Keratinocyte (primary cell): ENCODE measurements at regions not wholly inside any gene's neighbourhood (a gene's known extent, or its start where the extent isn't known, plus 50 kb on each side); places are given as distances from the start of the nearest gene placed in this dataset.

Source experiments
- DNase-seq: peaks from one replicate; pipeline ENCODE4 v3.0.0-alpha.2; 2011; ENCODE audit warnings: low read depth, missing footprints, low spot score
- FAIRE-seq: peaks from 2 replicates; lab custom pipeline; 2011; peaks lifted over from hg19 to GRCh38; lab: Jason Lieb, UNC
- H2AFZ ChIP-seq: 2 replicates; pipeline ENCODE4 v1.6.0; 2012; ENCODE audit warnings: low read length, control low read depth, inconsistent platforms; ENCODE audit not compliant: control insufficient read depth
- H3K27ac ChIP-seq: 2 replicates; pipeline ENCODE4 v1.5.1; 2011; ENCODE audit warnings: low read length; ENCODE audit not compliant: control insufficient read depth, insufficient read depth
- H3K27me3 ChIP-seq: 3 replicates; pipeline ENCODE4 v1.6.0; 2011; ENCODE audit warnings: low read length; ENCODE audit not compliant: control insufficient read depth, insufficient read depth; ENCODE audit errors: extremely low read depth
- H3K36me3 ChIP-seq, 2 experiments: 2 replicates in 1 of 2; 3 replicates in 1 of 2; pipeline ENCODE4 v1.5.1; 2011; ENCODE audit warnings: low read length in 2 of 2, mild to moderate bottlenecking in 1 of 2; ENCODE audit not compliant: control insufficient read depth in 2 of 2, insufficient read depth in 2 of 2; ENCODE audit errors: extremely low read depth in 1 of 2
- H3K4me1 ChIP-seq: 3 replicates; pipeline ENCODE4 v1.5.1; 2011; ENCODE audit warnings: low read length; ENCODE audit not compliant: control insufficient read depth, insufficient read depth; ENCODE audit errors: extremely low read depth
- H3K4me2 ChIP-seq: 3 replicates; pipeline ENCODE4 v1.6.0; 2011; ENCODE audit warnings: low read depth, low read length; ENCODE audit not compliant: control insufficient read depth, insufficient read depth; ENCODE audit errors: extremely low read depth
- H3K4me3 ChIP-seq, 3 experiments: fragments of 200-600 bp in 1 of 3; sonication (generic) in 1 of 3; 2 replicates in 2 of 3; 3 replicates in 1 of 3; pipeline ENCODE4 v1.5.1; 2011 to 2016; ENCODE audit warnings: low read length in 3 of 3, mild to moderate bottlenecking in 3 of 3, control low read depth in 2 of 3, inconsistent platforms in 1 of 3, low read depth in 1 of 3, mixed read lengths in 1 of 3, mixed run types in 1 of 3, moderate library complexity in 1 of 3; ENCODE audit not compliant: control insufficient read depth in 2 of 3, insufficient read depth in 2 of 3; ENCODE audit errors: extremely low read depth in 1 of 3
- H3K79me2 ChIP-seq: 2 replicates; pipeline ENCODE4 v1.6.0; 2012; ENCODE audit warnings: low read length; ENCODE audit not compliant: control insufficient read depth, insufficient read depth
- H3K9ac ChIP-seq: 3 replicates; pipeline ENCODE4 v1.6.0; 2011; ENCODE audit warnings: low read length; ENCODE audit not compliant: control insufficient read depth, insufficient read depth; ENCODE audit errors: extremely low read depth
- H3K9me1 ChIP-seq: 3 replicates; pipeline ENCODE4 v1.6.0; 2011; ENCODE audit warnings: low read length; ENCODE audit not compliant: control insufficient read depth, insufficient read depth; ENCODE audit errors: extremely low read depth
- H3K9me3 ChIP-seq: 2 replicates; pipeline ENCODE4 v1.5.1; 2012; ENCODE audit warnings: low read depth, low read length; ENCODE audit not compliant: control insufficient read depth
- H4K20me1 ChIP-seq: 3 replicates; pipeline ENCODE4 v1.6.0; 2011; ENCODE audit warnings: low read length; ENCODE audit not compliant: control insufficient read depth, insufficient read depth; ENCODE audit errors: extremely low read depth
- EZH2 ChIP-seq: IDR thresholded peaks from one replicate; pipeline ENCODE4 v1.6.1; 2012; ENCODE audit warnings: inconsistent platforms, mild to moderate bottlenecking, low read length, moderate library complexity
- dilution Hi-C: fragments of 300-500 bp; cut with MboI; formaldehyde crosslinking; loops from one replicate; pipeline ENCODE4 v1.7.0; 2020; ENCODE audit warnings: low sequenced_read_pairs; ENCODE audit not compliant: extremely low pct_ligation_motif_present
- TF ChIP-seq, protein P1 (sequence below), 3 experiments: IDR thresholded peaks in 1 of 3; conservative IDR thresholded peaks in 1 of 3; optimal IDR thresholded peaks in 1 of 3; 2 replicates in 2 of 3; 3 replicates in 1 of 3; pipeline versions ENCODE3 to v1.5.1; 2011; ENCODE audit warnings: low read length in 3 of 3, mild to moderate bottlenecking in 3 of 3, moderate library complexity in 2 of 3, control low read depth in 1 of 3, inconsistent platforms in 1 of 3; ENCODE audit not compliant: insufficient read depth in 2 of 3; ENCODE audit errors: extremely low read depth in 1 of 3

GRCh38 chr4:177547985-177548384, 105.7 kb upstream of the AGA start:
- no peaks in the 10 kb centered on the region for H3K9me3 ChIP-seq
- DNase-seq (no peak), FAIRE-seq (no peak)
- no peak overlapping the region for H3K4me3 ChIP-seq
- H3K9me1 ChIP-seq, result no peaks in the 10 kb centered on the region
- H4K20me1 ChIP-seq, result no peaks in the 10 kb centered on the region
- TF ChIP-seq, protein P1, sequence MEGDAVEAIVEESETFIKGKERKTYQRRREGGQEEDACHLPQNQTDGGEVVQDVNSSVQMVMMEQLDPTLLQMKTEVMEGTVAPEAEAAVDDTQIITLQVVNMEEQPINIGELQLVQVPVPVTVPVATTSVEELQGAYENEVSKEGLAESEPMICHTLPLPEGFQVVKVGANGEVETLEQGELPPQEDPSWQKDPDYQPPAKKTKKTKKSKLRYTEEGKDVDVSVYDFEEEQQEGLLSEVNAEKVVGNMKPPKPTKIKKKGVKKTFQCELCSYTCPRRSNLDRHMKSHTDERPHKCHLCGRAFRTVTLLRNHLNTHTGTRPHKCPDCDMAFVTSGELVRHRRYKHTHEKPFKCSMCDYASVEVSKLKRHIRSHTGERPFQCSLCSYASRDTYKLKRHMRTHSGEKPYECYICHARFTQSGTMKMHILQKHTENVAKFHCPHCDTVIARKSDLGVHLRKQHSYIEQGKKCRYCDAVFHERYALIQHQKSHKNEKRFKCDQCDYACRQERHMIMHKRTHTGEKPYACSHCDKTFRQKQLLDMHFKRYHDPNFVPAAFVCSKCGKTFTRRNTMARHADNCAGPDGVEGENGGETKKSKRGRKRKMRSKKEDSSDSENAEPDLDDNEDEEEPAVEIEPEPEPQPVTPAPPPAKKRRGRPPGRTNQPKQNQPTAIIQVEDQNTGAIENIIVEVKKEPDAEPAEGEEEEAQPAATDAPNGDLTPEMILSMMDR (optimal IDR thresholded peaks at IDR 0.05 in 1 of 3, IDR thresholded peaks at IDR 0.05 in 1 of 3, conservative IDR thresholded peaks at IDR 0.05 in 1 of 3; ENCODE audit: extremely low read depth in 1 of 3, insufficient read depth in 2 of 3, low read length in 3 of 3), result no peak
- TF ChIP-seq EZH2, result no peak
- no peaks in the 10 kb centered on the region for H3K27me3 ChIP-seq
- H3K4me2 ChIP-seq, result no peak overlapping the region
- dilution Hi-C loops, result no loop called here
- no peaks in the 10 kb centered on the region for H3K36me3 ChIP-seq
- H3K4me1 ChIP-seq, result no peaks in the 10 kb centered on the region
- H3K27ac ChIP-seq, result no peak overlapping the region
- no peak overlapping the region for H3K9ac ChIP-seq
- H2AFZ ChIP-seq, result no peak overlapping the region
- H3K79me2 ChIP-seq, result no peaks in the 10 kb centered on the region

DNA sequence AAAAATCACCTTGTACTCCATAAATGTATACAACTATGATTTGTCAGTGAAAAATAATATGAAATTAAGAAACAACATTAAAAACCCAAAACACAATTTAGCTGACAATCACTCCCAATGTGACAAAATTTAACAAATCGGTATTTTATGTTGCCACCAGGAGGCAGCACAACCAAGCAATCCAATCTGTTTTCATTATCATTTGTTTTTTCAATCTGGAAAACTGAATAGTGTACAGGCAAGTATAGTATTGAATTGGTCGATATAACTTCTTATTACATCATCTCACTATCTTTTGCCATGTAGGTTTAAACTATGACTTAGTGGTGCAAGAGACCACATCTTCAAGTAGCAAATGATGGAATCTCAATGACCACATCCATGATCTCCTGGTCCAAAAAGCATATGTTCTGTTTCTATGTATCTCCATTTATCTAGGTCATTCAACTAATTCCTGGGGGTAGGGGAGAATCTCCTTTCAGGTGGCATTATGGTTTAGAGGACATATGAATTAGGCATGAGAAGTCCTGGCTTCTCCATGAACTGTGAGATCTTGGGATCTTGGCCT, 112.9 kb upstream of the AGA start:
- no peak overlapping the region for H3K4me3 ChIP-seq
- no peaks in the 10 kb centered on the region for H3K9me3 ChIP-seq
- H3K9me1 ChIP-seq, result no peaks in the 10 kb centered on the region
- H3K9ac ChIP-seq, result no peak overlapping the region
- H3K4me2 ChIP-seq, result no peak overlapping the region
- TF ChIP-seq, protein P1 (optimal IDR thresholded peaks at IDR 0.05 in 1 of 3, IDR thresholded peaks at IDR 0.05 in 1 of 3, conservative IDR thresholded peaks at IDR 0.05 in 1 of 3; ENCODE audit: extremely low read depth in 1 of 3, insufficient read depth in 2 of 3, low read length in 3 of 3), result peak in 2 of 3 experiments; percentile 55 to 62
- TF ChIP-seq EZH2, result no peak
- H4K20me1 ChIP-seq, result no peaks in the 10 kb centered on the region
- no peak overlapping the region for H3K27ac ChIP-seq
- H3K27me3 ChIP-seq, result no peaks in the 10 kb centered on the region
- H3K79me2 ChIP-seq, result no peaks in the 10 kb centered on the region
- DNase-seq (no peak), FAIRE-seq (no peak)
- no peak overlapping the region for H2AFZ ChIP-seq
- no peaks in the 10 kb centered on the region for H3K36me3 ChIP-seq
- dilution Hi-C loops, result no loop called here
- no peaks in the 10 kb centered on the region for H3K4me1 ChIP-seq
